GM21576 (cell line): ENCODE measurements at regions not wholly inside any gene's neighbourhood (a gene's known extent, or its start where the extent isn't known, plus 50 kb on each side); places are given as distances from the start of the nearest gene placed in this dataset.

Source experiments
- ATAC-seq: cut with Tn5 transposase; IDR thresholded peaks from one replicate; pipeline ENCODE4 v1.9.1; 2021; ENCODE audit warnings: mild to moderate bottlenecking, moderate library complexity; ENCODE audit not compliant: unreplicated experiment

DNA sequence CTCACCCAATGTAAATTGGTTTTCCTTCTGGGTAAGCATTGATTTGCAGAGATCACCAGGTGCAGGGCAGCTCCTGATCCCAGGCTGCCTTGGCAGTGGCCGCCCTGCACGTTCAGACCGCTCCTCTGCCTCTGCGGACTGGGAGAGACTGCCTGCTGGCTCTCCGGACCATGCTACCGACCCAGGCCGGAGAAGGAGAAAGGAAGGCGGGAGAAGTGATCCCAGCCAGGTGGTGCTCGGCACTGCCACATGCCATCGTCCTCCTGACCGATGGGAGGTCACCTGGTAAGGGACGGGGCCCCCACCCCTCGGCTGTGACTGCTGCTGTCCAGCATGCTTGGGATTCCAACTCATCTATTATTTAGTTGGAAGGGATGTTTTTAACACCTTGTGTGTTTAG, 108.1 kb upstream of the POU3F3 start:
- no peak for ATAC-seq

DNA sequence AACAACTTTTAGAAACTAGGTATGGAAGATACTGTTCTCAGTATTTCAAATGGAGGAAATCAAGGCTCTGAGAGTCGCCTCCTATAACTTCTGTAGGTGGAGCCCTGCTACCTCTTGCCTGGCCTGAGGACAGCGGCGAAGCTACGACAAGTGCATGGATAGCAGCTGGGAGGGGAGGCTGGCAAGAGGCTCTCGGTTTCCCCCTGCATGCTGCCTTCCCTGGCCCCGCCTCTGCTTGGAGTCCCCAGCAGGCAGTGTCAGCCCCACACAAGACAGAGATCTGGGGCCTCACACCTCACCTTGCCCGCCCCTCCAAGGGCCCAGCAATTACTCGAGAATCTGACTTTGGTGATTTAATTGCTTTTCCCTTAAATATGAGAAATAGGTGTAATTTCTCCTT, 107.6 kb upstream of the POU3F3 start:
- no peak for ATAC-seq

DNA sequence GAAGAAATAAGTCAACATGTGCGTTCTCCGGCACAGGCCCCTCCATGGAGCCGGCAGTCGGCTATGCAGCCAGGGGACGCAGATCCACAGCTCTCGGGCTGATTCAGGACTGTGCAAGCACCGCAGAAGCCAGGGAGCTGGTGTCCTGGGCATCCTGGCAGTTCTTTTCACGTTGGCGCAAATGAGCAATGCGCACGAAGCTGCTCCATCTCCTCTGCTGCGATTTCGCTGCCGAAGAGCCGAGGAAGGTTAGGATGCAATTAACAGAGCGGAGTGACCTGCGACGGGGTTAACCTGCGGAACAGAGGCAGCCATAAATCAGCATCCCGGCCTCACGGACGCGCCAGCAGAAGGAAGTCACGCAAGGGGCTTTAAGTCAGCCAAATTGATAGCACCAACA, 107.1 kb upstream of the POU3F3 start:
- ATAC-seq = no peak

DNA sequence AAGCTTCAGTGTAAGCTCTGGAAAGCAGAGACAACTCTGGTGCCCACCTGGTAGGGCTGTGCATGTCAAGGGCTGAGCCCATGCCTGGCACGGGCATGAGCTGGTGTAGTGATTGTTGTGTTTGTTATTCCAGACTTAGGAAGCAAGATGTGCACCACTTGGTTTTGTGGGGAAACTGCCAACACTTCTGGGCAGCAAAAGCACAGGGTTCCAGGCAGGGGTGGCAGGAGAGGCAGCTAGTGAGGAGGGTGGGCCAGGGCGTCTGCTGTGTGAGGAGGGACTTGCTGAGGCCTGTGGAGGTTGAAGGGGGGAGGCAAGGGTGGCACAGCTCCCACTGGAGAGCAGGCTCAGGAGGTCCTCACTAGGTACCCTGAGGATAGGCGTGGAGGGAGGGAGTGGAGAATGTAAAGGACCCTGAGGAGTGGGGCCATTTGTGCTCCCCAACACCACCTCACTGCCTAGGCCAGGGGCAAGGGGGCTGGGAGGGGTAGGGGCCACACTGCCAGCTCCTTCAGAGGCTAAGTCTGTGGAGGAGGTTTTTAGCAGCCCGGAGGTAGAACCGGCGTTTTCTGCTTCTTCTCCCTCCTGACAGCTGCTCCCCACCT, 104.0 kb upstream of the POU3F3 start:
- ATAC-seq = no peak

DNA sequence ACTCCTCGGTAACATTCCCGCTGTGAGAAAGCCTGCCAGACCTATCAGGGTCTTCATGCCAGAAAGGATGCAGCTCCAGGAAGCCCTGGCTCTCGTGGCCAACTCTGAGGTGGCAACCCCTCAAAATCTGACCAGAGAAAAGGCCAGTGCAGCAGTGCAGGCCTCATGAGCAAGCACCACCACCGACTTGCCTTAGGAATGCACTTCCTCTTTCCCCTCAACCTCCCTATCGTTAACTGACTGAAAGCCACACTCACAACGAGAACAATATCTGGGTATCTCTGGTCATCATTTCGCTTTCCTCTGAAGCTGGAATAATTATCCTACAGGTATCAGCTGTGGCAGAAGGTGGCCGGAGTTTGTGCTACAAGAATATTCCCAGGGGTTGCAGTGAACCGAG, 101.4 kb upstream of the POU3F3 start:
- no peak for ATAC-seq

DNA sequence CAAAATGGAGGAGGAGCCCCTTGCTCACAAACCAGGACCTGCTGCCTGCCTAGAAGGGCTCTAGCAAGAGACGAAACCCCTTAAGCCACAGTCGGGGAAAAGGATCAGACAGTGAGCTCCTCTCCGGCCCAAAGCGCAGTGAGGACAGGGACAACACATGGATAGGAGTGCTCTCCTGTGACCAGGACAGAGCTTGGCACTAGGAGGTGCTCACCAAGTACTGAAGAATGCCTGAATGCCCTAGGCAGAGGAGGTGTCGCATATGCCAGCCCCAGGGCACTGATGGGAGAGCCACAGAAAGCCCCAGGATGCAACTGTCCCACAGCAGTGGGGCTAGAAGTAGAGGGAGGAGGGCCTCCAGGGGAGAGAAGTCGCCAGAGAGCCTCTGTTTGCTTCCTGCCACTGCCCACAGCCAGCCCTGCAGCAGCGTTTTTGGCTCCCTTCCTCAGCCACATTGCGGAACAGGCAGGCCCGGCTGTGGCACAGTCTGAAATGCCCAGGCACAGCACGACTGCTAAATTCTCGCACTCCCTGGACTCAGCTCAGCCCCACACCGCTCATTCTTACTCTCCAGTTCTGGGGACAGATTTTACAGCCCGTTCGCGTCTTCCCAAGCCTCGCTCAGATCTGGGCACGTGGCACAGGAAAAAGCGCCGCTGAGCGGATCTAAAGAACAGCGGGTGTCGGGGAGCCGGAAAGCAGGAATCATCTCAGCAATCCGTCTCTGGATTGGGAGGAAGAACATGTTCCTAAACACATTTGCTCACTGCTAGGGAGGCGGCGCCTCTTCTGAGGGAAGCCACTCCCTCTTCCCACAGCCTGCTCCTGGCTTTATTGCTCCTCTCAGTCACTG, 98.7 kb upstream of the POU3F3 start:
- no peak for ATAC-seq

DNA sequence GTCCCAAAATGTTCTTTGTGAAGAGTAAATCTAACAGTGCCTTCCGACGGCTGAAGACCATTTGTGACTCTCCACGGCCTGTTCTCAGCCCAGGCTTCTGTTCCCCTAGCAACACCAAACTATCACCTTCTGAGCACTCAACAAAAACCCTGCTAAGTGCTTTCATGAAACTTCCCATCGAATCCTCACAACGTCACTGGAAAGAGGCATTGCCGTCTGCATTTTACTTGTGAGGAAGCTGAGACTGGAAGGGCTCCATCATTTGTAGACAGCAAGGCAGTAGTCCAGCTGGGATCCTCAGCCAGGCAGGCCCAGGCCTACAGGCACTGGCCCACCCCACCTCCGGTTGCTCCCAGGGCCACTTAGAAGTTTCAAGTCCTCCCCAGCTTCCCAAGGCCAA, 97.8 kb upstream of the POU3F3 start:
- no peak for ATAC-seq

DNA sequence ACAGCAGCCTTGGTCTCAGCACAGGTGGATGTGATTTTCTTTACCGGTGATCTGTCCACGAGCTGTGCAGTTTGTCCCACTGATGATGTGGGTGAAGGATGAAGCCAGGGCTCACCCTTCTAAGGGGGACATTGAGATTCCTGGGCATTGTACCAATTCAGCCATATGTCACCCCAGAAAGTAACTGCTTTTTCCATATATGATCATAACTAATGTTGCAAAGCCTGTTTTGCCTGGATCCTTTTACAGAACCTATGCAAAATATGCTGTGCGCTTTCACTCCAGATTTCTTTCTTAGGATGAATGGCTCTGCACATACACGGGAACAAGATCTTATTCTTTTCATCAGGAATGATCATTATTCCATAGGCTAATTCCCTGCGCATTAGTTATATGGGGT, 96.9 kb upstream of the POU3F3 start:
- ATAC-seq = no peak

DNA sequence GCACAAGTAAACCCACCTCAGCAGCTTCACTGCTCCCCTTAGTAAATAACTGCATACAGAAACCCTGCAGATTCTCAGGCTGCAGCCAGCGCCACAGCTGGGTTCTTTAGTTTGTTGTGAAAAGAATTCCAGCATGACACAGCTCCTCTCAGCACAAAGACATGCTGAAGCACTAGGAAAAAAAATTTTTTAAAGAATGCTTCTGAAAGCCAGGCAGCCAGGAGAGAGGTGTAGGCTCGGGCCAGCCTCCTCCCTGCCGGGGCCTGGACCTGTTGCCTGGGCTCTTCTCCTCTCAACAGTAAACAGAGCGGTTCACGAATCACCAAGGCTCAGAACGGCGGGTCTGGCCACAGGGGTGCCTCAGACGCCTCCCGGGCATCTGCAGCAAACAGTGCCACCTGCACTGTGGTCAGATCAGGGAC, 95.7 kb upstream of the POU3F3 start:
- no peak for ATAC-seq

DNA sequence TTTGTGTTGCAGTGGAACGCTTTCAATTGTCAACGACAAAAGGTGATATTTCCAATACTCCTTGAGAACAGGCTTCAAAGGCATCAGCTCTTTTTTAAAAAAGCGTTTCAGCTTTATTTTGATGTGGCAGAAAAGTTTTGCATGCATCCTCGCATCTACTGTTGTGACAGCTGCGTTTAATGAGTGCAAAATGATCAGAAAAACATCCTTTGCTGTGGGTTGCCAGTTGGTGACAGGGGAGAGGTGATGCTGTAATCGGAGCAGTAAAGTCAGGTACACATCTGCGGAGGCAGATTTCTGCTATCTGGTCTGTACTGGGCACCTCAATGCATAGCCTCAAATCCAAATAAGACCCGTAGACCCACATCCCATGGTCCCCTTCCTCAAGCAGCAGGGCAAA, 91.9 kb upstream of the POU3F3 start:
- ATAC-seq = no peak

DNA sequence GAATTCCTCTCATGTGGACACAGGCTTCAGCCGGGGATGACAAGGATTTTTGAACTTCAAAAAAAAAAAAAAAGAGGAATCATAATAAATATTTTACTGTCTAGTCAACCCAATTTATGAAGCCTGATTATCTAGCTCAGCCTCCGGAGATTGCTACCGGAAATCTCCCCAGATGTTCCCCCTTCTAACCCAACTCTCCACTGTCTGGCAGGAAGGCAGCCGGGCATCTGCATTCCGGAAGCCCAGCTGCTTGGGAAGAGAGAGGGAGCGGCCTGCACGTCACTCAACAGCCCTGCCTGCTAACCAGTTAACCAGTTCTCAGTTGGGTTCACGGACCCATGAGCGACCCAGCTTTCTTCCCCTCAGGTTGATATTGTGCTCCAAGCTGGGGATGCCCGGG, 87.2 kb upstream of the POU3F3 start:
- ATAC-seq = no peak

DNA sequence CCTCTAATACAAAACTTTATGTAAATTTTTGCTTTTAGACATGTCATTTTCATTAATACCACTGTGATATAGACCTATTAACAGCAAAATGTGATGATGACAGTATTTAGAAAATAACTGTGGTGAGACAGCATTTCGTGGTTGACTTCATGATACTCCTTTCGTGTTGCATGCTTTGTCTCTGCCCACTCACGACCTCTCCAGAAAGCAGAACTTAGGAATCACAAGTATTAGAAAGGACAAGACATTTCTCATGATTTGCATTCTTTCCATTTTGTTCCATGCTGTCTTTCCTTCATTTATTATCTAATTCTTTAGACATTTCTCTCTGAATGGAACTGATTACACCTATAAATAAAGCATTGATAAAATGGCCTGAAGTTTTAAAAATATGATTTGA, 85.2 kb upstream of the POU3F3 start:
- ATAC-seq = no peak

DNA sequence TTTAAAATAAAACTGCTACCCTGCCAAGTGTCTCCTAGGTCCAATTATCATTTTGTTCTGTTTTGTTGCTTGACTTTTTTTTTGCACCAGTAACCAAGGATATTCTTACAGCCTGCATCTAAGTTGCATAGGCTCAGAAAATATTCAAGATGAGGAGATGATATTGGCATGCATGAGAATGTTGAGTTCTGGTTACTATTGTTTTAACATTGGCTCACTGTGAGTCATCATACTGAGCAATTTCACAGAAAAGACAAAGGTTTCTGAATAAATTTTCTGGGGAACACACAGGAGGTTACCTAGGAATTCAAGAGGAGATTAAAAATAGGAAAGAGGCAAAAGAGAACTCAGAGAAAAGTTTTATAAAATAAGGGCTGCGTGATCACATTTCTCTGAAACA, 84.8 kb upstream of the POU3F3 start:
- no peak for ATAC-seq

DNA sequence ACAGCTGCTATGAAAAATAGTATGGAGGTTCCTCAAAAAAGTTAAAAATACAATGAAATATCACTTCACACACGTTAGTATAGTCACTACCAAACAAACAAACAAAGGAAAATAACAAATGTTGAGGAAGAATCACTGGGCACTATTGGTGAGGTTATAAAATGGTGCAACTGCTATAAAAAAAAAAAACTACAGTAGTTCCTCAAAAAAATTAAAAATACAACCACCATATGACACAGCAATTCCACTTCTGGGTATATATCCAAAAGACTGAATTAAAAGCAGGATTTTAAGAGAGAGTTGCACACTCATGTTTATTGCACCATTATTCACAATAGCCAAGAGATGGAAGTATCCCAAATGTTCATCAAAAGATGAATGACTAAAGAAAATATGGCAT, 80.9 kb upstream of the POU3F3 start:
- ATAC-seq = no peak

DNA sequence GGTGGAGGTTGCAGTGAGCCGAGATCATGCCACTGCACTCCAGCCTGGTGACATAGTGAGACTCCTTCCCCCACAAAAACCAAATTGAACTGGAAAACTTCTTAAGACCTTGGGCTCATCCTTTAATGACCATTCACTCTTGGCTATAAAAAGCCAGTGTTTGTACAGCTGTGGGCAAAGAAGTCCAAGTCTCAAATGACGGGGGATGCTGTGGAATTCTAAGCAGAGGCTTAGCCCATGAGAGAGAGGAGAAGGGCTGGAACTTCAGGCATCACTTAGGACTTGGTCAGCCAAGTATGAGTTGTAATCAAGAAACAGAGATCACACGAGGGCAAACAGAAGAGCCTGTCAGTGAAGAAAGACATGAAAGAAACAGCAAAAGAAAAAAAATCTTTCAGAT, 79.3 kb upstream of the POU3F3 start:
- ATAC-seq = no peak

DNA sequence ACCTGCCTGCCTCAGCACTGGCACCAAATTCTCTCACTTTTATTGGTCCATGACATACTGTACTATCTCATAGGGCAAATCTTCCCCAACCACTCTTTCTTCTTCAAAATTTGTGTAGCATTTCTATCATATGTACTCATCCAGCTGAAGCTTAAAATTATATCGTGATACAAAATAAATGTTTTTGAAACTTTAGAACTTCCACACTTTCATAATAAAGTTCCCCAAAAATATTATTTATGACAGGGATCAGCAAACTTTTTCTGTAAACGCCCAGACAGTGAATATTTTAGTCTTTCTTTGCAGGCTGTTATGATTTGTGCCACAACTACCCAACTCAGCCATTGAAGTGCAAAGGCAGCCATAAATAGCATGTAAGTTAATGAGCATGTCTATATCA, 76.2 kb upstream of the POU3F3 start:
- no peak for ATAC-seq

DNA sequence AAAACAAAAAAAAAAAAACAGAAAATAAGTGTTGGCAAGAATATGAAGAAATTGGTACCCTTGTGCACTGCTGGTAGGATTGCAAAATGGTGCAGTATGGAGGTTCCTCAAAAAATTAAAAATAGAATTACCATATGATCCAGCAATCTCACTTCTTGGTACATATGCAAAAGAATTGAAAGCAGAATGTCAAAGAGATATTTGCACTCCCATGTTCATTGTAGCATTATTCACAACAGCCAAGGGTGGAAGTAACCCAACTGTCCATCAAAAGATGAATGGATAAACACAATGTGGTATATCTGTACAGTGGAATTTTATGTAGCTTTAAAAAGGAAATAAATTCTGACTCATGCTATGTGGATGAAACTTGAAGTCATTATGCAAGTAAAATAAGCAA, 72.8 kb upstream of the POU3F3 start:
- no peak for ATAC-seq

DNA sequence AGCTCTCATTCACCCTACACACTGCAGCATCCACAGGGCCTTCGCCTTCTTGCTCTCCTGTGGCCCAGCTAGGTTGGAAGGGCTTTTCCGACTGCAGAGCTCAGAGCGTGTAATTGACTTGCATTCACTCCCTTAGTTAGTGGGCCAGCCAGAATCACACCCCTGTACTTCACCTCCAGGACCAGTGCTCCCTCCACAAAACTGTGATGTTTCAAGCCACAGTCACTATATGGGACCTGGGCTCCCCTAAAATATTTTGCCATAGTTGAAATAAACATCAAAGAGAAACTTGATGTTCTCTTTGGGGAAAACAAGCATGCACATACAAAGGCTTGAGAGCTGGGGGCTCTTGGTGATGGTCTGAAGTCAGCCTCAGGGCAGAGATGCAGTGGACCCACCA, 69.7 kb upstream of the POU3F3 start:
- no peak for ATAC-seq

DNA sequence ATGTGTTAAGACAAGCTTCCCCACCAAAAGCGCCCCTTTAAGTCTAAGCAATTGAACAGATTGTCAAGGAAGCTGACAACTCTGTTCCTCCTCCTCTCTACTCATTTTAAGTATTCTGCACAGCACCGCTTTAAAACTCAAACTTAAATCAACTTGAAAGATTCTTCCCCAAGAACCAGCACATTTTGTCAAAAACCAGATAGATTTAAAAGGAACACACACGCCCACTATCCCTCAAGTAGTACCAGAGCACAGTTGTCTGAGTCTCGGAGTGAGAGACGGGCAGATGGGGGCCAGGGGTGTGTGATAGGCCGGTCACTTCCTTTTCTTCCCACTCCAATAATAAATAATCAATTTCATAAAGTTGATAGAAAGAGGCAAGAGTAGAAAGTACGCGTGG, 67.7 kb upstream of the POU3F3 start:
- ATAC-seq = no peak

DNA sequence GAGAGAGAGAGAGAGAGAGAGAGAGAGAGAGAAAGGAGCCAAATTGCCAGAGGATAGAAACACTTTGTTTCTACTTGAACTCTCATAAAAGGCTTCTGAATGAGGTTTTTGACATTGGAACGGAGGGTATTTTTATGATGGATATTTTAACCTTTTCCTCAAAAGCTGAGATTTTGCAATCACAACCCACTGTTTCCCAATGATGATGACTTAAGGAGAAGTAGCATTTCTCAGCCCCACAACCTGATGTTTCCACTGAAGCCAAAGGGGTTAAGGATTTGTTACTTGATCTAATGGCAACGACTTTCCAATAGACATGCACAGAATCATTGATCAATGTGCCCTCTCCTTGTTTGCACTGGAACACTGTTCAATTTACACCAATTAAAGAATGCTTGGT, 67.1 kb upstream of the POU3F3 start:
- no peak for ATAC-seq

DNA sequence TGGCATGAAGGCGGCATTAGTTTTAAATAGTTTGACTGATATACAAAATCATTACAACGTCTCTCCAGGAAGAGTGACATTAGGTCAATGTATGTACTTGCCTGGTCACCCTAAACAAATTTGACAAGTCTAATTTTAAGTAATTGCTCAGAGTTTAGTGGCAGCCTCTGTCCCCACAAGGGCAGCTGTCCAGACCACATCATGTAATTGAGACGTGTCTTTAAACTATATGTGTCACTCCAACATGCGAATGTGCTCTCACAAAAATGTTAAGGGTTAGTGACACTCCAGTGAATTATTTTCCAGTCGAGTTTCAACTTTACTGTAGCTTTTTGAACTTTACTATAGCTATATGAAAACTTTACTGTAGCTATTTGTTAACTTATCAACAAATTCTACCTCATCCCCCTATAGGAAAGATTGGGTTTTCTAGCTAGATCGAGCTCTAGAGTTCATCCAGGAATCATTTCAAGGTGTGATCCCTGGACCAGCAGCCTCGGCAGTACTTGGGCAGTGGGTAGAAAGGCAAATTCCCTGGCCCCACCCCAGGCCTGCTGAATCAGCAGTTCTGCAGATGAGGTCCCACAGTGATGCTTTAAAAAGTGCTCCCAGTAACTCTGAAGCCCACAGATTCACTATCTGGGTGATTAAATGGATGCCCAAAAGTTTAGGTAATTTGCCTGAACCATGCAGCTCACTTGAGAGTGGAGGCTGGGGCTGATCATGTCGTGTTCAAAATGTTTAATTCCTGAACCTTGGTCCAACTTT, 66.4 kb upstream of the POU3F3 start:
- ATAC-seq = no peak
